ENCODE measurements at regions not wholly inside any gene's neighbourhood (a gene's known extent, or its start where the extent isn't known, plus 50 kb on each side); places are given as distances from the start of the nearest gene placed in this dataset.

DNA sequence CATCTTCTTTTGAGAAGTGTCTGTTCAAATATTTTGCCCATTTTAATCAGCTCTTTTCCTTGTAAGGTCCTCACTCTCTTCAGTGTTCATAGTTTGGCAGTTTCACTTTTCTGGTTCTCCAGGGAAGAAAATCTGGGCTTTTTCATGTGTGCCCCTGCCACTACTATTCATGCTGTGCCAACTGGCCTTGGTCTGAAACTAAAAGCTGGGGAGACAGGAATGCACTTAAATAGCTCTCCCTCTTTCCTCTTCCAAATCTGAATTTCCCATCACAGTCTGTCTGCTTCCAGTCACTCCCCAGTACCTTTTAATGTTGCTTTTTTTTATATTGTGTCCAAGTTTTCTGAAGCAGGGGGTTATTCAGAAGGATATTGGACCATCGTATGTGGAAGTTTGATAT lies 574.3 kb upstream of the POU3F3 start:
- Histone ChIP-seq H3K9ac (ENCODE audit: low read length in 2 of 2) (no peak overlapping the region), H3K9me3 (ENCODE audit: control insufficient read depth in 2 of 2, low read length in 2 of 2) (no peaks in the 10 kb centered on the region), H3K4me3 (ENCODE audit: low read length in 2 of 2) (no peak overlapping the region), H3K36me3 (ENCODE audit: control insufficient read depth in 2 of 2, insufficient read depth in 2 of 2, low read length in 2 of 2) (no peaks in the 10 kb centered on the region), H3K4me1 (ENCODE audit: control insufficient read depth, insufficient read depth, low read length) (no peaks in the 10 kb centered on the region), H3K27ac (ENCODE audit: low read length) (no peak overlapping the region), H3K27me3 (ENCODE audit: control insufficient read depth in 1 of 2, insufficient read depth in 2 of 2, low read length in 2 of 2) (no peaks in the 10 kb centered on the region)

DNA sequence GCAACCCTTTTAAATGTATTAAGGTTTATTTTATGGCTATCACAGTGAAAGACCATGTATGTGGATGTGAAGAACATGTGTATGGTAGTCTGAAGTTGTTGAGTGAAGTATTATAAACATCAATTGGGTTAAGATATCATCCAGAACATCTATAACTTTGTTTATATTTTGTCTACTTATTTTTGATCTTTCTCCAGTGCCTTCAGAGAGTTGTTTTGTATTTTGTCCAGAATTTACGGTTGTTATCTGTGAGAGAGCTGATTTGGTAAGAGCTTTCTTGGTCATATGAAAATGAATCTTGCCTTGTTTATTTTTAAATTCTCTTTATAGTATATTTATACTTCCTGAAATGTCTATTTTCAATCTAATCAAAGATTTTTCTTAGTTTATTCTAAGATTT lies 573.7 kb upstream of the POU3F3 start:
- Histone ChIP-seq H3K9me3 (ENCODE audit: control insufficient read depth in 2 of 2, low read length in 2 of 2) (no peaks in the 10 kb centered on the region), H3K27ac (ENCODE audit: low read length) (no peak overlapping the region), H3K27me3 (ENCODE audit: control insufficient read depth in 1 of 2, insufficient read depth in 2 of 2, low read length in 2 of 2) (no peaks in the 10 kb centered on the region), H3K9ac (ENCODE audit: low read length in 2 of 2) (no peak overlapping the region), H3K4me1 (ENCODE audit: control insufficient read depth, insufficient read depth, low read length) (no peaks in the 10 kb centered on the region), H3K4me3 (ENCODE audit: low read length in 2 of 2) (no peak overlapping the region), H3K36me3 (ENCODE audit: control insufficient read depth in 2 of 2, insufficient read depth in 2 of 2, low read length in 2 of 2) (no peaks in the 10 kb centered on the region)

DNA sequence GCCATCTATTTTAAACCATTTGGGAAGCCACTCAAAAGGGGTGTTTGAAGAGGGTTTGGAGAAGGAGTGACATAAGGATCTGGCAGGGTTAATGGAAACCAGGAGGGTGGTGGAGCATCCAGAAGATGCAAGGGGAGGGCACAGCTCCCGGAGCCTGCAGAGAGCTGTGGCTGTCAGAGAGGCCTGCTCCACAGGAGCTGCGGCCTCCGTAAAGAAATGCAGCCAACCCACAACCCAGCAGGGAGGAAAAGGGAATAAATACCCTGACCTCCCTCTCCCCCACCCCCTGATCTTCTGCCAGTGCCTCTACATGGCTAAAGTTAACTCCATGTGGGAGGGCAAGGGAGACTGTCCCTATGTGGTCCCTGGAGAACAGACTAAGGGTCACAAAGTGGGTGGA lies 567.1 kb upstream of the POU3F3 start:
- H3K27me3 ChIP-seq (ENCODE audit: control insufficient read depth in 1 of 2, insufficient read depth in 2 of 2, low read length in 2 of 2), result no peaks in the 10 kb centered on the region
- H3K36me3 ChIP-seq (ENCODE audit: control insufficient read depth in 2 of 2, insufficient read depth in 2 of 2, low read length in 2 of 2), result no peaks in the 10 kb centered on the region
- H3K9ac ChIP-seq (ENCODE audit: low read length in 2 of 2), result no peak overlapping the region
- no peaks in the 10 kb centered on the region for H3K4me1 ChIP-seq (ENCODE audit: control insufficient read depth, insufficient read depth, low read length)
- H3K27ac ChIP-seq (ENCODE audit: low read length), result no peak overlapping the region
- H3K9me3 ChIP-seq (ENCODE audit: control insufficient read depth in 2 of 2, low read length in 2 of 2), result peaks cover 0 to 2% of the 10 kb centered on the region in 2 donors
- no peak overlapping the region for H3K4me3 ChIP-seq (ENCODE audit: low read length in 2 of 2)

DNA sequence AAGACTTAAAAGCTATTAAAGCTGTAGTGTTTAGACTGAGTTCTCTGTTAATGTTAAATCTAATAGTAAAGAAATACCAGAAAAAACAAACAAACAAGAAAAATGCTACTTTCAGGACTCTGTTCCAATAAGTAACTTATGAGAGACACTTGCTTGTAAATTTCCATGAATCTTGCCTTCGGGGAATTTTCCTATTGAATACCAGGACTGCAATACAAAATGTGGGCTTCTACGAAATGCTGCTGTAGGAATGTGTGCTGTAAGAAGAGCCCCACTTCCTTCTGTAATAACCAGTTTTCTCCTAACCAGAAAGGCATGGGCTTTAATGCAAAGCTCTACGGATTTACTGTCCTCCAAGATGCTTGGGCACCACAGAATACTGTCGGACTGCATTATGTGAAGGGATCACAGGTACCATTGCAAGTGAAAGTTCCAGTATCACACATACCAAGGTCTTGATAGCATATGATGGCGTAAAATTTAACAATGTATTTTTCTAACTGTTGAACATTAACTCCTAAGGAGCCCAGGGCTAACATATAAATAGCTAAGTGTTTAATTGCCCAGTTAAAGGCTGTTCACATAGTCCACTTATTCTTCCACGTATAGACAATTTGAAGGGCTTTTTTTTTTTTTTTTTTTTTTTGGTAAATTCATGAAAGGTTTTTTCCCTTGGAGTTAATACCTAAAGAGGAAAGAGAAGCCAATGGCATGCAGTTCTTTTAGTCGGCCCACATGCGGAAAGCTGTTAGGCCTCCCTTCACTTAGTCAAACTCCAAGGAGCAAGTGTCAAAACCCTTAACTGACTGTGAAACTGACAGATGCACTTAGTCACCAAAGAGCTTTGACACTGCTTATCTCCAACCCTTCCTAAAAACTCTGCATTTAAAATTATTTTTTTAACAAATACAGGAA lies 564.0 kb upstream of the POU3F3 start:
- H3K9me3 ChIP-seq (ENCODE audit: control insufficient read depth in 2 of 2, low read length in 2 of 2), result peaks cover 0 to 2% of the 10 kb centered on the region in 2 donors
- no peaks in the 10 kb centered on the region for H3K36me3 ChIP-seq (ENCODE audit: control insufficient read depth in 2 of 2, insufficient read depth in 2 of 2, low read length in 2 of 2)
- no peak overlapping the region for H3K27ac ChIP-seq (ENCODE audit: low read length)

DNA sequence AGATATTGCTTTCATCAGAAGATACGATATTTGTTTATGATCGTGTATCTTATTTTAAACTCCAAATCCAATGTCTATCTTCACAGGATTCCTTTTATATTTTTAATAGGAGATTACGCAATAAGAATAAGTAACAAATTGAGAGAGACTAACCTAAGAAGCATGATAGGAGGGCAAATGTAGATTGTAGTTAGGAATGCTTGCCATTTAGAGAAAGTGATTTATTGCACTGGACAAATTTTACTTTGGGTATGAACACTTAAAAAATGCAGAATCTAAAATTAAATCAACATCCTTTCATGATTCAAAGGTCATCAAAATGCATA lies 563.4 kb upstream of the POU3F3 start:
- peaks cover 0 to 2% of the 10 kb centered on the region in 2 donors for H3K9me3 ChIP-seq (ENCODE audit: control insufficient read depth in 2 of 2, low read length in 2 of 2)
- no peaks in the 10 kb centered on the region for H3K4me1 ChIP-seq (ENCODE audit: control insufficient read depth, insufficient read depth, low read length)
- H3K27me3 ChIP-seq (ENCODE audit: control insufficient read depth in 1 of 2, insufficient read depth in 2 of 2, low read length in 2 of 2), result no peaks in the 10 kb centered on the region
- no peak overlapping the region for H3K9ac ChIP-seq (ENCODE audit: low read length in 2 of 2)
- H3K4me3 ChIP-seq (ENCODE audit: low read length in 2 of 2), result no peak overlapping the region
- H3K27ac ChIP-seq (ENCODE audit: low read length), result no peak overlapping the region
- H3K36me3 ChIP-seq (ENCODE audit: control insufficient read depth in 2 of 2, insufficient read depth in 2 of 2, low read length in 2 of 2), result no peaks in the 10 kb centered on the region

More for the DNA sequence above, 564.0 kb upstream of the POU3F3 start:
- Histone ChIP-seq H3K4me1 (ENCODE audit: control insufficient read depth, insufficient read depth, low read length) (no peaks in the 10 kb centered on the region), H3K4me3 (ENCODE audit: low read length in 2 of 2) (no peak overlapping the region), H3K9ac (ENCODE audit: low read length in 2 of 2) (no peak overlapping the region), H3K27me3 (ENCODE audit: control insufficient read depth in 1 of 2, insufficient read depth in 2 of 2, low read length in 2 of 2) (no peaks in the 10 kb centered on the region)

GRCh38 chr2:104312684-104313083 lies 541.2 kb upstream of the POU3F3 start:
- Histone ChIP-seq H3K9me3 (ENCODE audit: control insufficient read depth in 2 of 2, low read length in 2 of 2) (peaks cover 1 to 5% of the 10 kb centered on the region in 2 donors), H3K4me3 (ENCODE audit: low read length in 2 of 2) (no peak overlapping the region), H3K36me3 (ENCODE audit: control insufficient read depth in 2 of 2, insufficient read depth in 2 of 2, low read length in 2 of 2) (no peaks in the 10 kb centered on the region), H3K9ac (ENCODE audit: low read length in 2 of 2) (no peak overlapping the region), H3K27me3 (ENCODE audit: control insufficient read depth in 1 of 2, insufficient read depth in 2 of 2, low read length in 2 of 2) (no peaks in the 10 kb centered on the region), H3K27ac (ENCODE audit: low read length) (no peak overlapping the region), H3K4me1 (ENCODE audit: control insufficient read depth, insufficient read depth, low read length) (no peaks in the 10 kb centered on the region)

- H3K9ac ChIP-seq (ENCODE audit: low read length in 2 of 2), result no peak overlapping the region
- no peaks in the 10 kb centered on the region for H3K4me1 ChIP-seq (ENCODE audit: control insufficient read depth, insufficient read depth, low read length)
- H3K36me3 ChIP-seq (ENCODE audit: control insufficient read depth in 2 of 2, insufficient read depth in 2 of 2, low read length in 2 of 2), result no peaks in the 10 kb centered on the region
- H3K27ac ChIP-seq (ENCODE audit: low read length), result no peak overlapping the region
- H3K9me3 ChIP-seq (ENCODE audit: control insufficient read depth in 2 of 2, low read length in 2 of 2), result no peaks in the 10 kb centered on the region
- no peak overlapping the region for H3K4me3 ChIP-seq (ENCODE audit: low read length in 2 of 2)
- peaks cover 2% of the 10 kb centered on the region in 2 donors for H3K27me3 ChIP-seq (ENCODE audit: control insufficient read depth in 1 of 2, insufficient read depth in 2 of 2, low read length in 2 of 2)
Measured at GRCh38 chr2:104318001-104318665, 535.8 kb upstream of the POU3F3 start.

DNA sequence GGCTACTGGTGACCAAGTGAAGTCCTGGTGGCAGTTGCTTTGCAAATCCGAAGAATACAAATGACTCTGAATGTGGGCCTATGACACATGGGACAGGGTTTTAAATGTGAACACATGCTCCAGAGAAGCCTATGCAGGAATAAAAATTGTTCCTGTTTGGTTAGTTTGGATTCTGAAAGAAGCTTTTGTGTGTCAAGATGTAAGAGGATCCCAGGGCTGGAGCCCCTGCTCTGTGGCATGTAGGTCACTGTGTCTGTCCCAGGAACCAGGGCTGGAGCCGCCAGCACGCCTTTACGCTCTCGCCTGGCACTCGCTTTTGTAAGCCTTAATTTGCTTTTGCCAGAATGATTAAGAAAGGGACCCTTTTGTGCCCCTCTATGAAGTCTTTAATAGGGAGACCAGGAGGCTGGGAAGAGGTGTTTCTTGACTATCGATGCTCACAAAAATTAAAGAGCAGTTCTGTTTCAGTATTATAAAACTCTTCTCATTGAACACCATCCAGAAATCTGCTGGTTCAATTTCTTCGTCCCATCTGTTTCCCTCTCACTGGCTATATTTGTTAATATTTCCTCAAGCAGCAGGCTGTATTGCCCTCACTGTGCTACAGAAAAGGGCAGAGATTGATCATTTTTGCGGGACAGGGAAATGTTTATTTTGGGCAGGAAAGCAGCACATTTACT lies 532.7 kb upstream of the POU3F3 start:
- Histone ChIP-seq H3K9me3 (ENCODE audit: control insufficient read depth in 2 of 2, low read length in 2 of 2) (no peaks in the 10 kb centered on the region), H3K27ac (ENCODE audit: low read length) (no peak overlapping the region), H3K4me1 (ENCODE audit: control insufficient read depth, insufficient read depth, low read length) (no peaks in the 10 kb centered on the region), H3K36me3 (ENCODE audit: control insufficient read depth in 2 of 2, insufficient read depth in 2 of 2, low read length in 2 of 2) (no peaks in the 10 kb centered on the region), H3K9ac (ENCODE audit: low read length in 2 of 2) (no peak overlapping the region), H3K27me3 (ENCODE audit: control insufficient read depth in 1 of 2, insufficient read depth in 2 of 2, low read length in 2 of 2) (peaks cover 2 to 5% of the 10 kb centered on the region in 2 donors), H3K4me3 (ENCODE audit: low read length in 2 of 2) (no peak overlapping the region)

- Histone ChIP-seq H3K36me3 (ENCODE audit: control insufficient read depth in 2 of 2, insufficient read depth in 2 of 2, low read length in 2 of 2) (no peaks in the 10 kb centered on the region), H3K27ac (ENCODE audit: low read length) (no peak overlapping the region), H3K9me3 (ENCODE audit: control insufficient read depth in 2 of 2, low read length in 2 of 2) (no peaks in the 10 kb centered on the region), H3K4me3 (ENCODE audit: low read length in 2 of 2) (no peak overlapping the region), H3K9ac (ENCODE audit: low read length in 2 of 2) (no peak overlapping the region), H3K27me3 (ENCODE audit: control insufficient read depth in 1 of 2, insufficient read depth in 2 of 2, low read length in 2 of 2) (peaks cover 2 to 5% of the 10 kb centered on the region in 2 donors), H3K4me1 (ENCODE audit: control insufficient read depth, insufficient read depth, low read length) (no peaks in the 10 kb centered on the region)
Measured at GRCh38 chr2:104321796-104322349, 532.0 kb upstream of the POU3F3 start.

GRCh38 chr2:104332731-104333130 lies 521.2 kb upstream of the POU3F3 start:
- H3K27me3 ChIP-seq (ENCODE audit: control insufficient read depth in 1 of 2, insufficient read depth in 2 of 2, low read length in 2 of 2), result no peaks in the 10 kb centered on the region
- no peak overlapping the region for H3K9ac ChIP-seq (ENCODE audit: low read length in 2 of 2)
- no peaks in the 10 kb centered on the region for H3K36me3 ChIP-seq (ENCODE audit: control insufficient read depth in 2 of 2, insufficient read depth in 2 of 2, low read length in 2 of 2)
- H3K27ac ChIP-seq (ENCODE audit: low read length), result no peak overlapping the region
- no peaks in the 10 kb centered on the region for H3K9me3 ChIP-seq (ENCODE audit: control insufficient read depth in 2 of 2, low read length in 2 of 2)
- H3K4me3 ChIP-seq (ENCODE audit: low read length in 2 of 2), result no peak overlapping the region
- H3K4me1 ChIP-seq (ENCODE audit: control insufficient read depth, insufficient read depth, low read length), result no peaks in the 10 kb centered on the region
